ENCODE measurements at regions not wholly inside any gene's neighbourhood (a gene's known extent, or its start where the extent isn't known, plus 50 kb on each side); places are given as distances from the start of the nearest gene placed in this dataset.

DNA sequence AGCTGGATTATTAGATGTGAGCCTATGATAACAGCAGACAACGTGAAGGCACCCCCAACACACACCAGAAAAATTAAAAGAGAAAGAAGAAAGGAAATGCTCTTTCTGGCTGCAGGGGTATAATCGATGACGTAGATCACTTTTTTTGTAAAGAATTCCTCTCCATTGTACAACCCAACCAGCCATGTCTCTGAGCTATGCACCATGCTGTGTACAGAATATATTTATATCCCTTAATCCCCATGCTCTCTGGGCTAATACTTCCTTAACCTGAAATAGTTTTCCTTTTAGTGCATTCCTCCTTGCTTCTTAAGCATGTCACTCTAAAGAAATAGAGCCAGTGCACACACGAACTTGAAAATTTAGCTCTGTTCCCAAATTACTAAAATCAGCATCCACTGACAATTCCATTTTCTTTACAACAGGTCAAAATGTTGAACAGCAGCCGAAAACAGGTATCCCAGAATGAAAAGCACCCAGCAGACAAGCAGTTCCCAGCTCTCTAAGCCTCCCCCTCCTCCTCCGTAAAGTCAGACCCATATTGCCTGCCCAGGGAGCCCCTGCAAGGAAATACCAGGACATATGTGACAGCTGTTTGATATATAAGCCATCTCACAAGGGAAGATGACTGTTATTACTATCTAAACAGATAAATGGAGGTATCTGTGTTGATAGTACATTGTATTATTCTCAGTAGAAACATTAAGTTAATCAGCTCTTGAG lies 247.4 kb upstream of the RAB6C start:
- DNase-seq (ENCODE audit: low spot score) = no peak
- H3K27me3 ChIP-seq (ENCODE audit: control insufficient read depth in 4 of 4, insufficient read depth in 4 of 4, low read length in 3 of 4) = no peaks in the 10 kb centered on the region
- TF ChIP-seq RXRA (IDR thresholded peaks at IDR 0.05) (no peak), TAF1 (conservative IDR thresholded peaks at IDR 0.05) (no peak), NR2F2 (IDR thresholded peaks at IDR 0.05) (no peak), GABPA (IDR thresholded peaks at IDR 0.05 in 1 of 2, conservative IDR thresholded peaks at IDR 0.05 in 1 of 2) (no peak), EGR1 (IDR thresholded peaks at IDR 0.05; ENCODE audit: low read depth in 2 of 2) (no peak), FOXA1 (IDR thresholded peaks at IDR 0.05) (no peak), FOXA2 (IDR thresholded peaks at IDR 0.05) (no peak), HNF4G (IDR thresholded peaks at IDR 0.05) (no peak), JUND (IDR thresholded peaks at IDR 0.05) (no peak)
- TF ChIP-seq, protein P1, sequence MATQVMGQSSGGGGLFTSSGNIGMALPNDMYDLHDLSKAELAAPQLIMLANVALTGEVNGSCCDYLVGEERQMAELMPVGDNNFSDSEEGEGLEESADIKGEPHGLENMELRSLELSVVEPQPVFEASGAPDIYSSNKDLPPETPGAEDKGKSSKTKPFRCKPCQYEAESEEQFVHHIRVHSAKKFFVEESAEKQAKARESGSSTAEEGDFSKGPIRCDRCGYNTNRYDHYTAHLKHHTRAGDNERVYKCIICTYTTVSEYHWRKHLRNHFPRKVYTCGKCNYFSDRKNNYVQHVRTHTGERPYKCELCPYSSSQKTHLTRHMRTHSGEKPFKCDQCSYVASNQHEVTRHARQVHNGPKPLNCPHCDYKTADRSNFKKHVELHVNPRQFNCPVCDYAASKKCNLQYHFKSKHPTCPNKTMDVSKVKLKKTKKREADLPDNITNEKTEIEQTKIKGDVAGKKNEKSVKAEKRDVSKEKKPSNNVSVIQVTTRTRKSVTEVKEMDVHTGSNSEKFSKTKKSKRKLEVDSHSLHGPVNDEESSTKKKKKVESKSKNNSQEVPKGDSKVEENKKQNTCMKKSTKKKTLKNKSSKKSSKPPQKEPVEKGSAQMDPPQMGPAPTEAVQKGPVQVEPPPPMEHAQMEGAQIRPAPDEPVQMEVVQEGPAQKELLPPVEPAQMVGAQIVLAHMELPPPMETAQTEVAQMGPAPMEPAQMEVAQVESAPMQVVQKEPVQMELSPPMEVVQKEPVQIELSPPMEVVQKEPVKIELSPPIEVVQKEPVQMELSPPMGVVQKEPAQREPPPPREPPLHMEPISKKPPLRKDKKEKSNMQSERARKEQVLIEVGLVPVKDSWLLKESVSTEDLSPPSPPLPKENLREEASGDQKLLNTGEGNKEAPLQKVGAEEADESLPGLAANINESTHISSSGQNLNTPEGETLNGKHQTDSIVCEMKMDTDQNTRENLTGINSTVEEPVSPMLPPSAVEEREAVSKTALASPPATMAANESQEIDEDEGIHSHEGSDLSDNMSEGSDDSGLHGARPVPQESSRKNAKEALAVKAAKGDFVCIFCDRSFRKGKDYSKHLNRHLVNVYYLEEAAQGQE (IDR thresholded peaks at IDR 0.05) = no peak
- no peaks in the 10 kb centered on the region for H3K9me3 ChIP-seq (ENCODE audit: control insufficient read depth in 4 of 4, low read length in 3 of 4)
- H3K4me3 ChIP-seq (ENCODE audit: low read depth in 1 of 3, low read length in 3 of 3) = no peak overlapping the region
- WGBS = 76% methylated on average over 6 of the region's 6 CpGs
- H3K9ac ChIP-seq (ENCODE audit: low read depth in 1 of 2, low read length in 2 of 2) = no peak overlapping the region
- no peak overlapping the region for H3K27ac ChIP-seq (ENCODE audit: low read depth in 1 of 2, low read length in 2 of 2)
- H3K4me1 ChIP-seq (ENCODE audit: control insufficient read depth in 4 of 4, insufficient read depth in 4 of 4, low read length in 3 of 4) = no peaks in the 10 kb centered on the region
- no peaks in the 10 kb centered on the region for H3K36me3 ChIP-seq (ENCODE audit: control insufficient read depth in 4 of 4, insufficient read depth in 3 of 4, low read depth in 1 of 4, low read length in 3 of 4)

DNA sequence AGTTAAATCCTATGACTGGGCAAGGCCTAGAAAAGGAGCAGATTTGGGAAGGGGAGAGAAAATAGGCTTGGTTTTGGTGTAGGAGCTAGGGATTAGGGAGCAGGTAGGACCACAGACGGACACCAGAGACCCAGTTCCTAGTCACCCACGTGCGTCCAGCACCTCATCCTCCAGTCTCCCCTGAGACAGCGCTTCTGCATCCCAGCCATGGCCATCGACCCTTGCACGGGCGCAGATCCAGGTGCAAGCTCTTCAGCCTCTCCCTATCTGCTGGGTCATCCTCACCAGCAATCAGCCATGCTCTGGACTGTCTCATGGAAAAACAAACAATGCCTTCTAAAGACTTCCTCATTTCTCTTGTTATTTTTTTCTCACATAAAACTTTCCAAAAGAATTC lies 246.8 kb upstream of the RAB6C start:
- H3K9ac ChIP-seq (ENCODE audit: low read depth in 1 of 2, low read length in 2 of 2) = no peak overlapping the region
- H3K27ac ChIP-seq (ENCODE audit: low read depth in 1 of 2, low read length in 2 of 2) = no peak overlapping the region
- no peaks in the 10 kb centered on the region for H3K9me3 ChIP-seq (ENCODE audit: control insufficient read depth in 4 of 4, low read length in 3 of 4)
- no peaks in the 10 kb centered on the region for H3K4me1 ChIP-seq (ENCODE audit: control insufficient read depth in 4 of 4, insufficient read depth in 4 of 4, low read length in 3 of 4)
- H3K27me3 ChIP-seq (ENCODE audit: control insufficient read depth in 4 of 4, insufficient read depth in 4 of 4, low read length in 3 of 4) = no peaks in the 10 kb centered on the region
- no peaks in the 10 kb centered on the region for H3K36me3 ChIP-seq (ENCODE audit: control insufficient read depth in 4 of 4, insufficient read depth in 3 of 4, low read depth in 1 of 4, low read length in 3 of 4)
- no peak overlapping the region for H3K4me3 ChIP-seq (ENCODE audit: low read depth in 1 of 3, low read length in 3 of 3)
- TF ChIP-seq GABPA (IDR thresholded peaks at IDR 0.05 in 1 of 2, conservative IDR thresholded peaks at IDR 0.05 in 1 of 2) (no peak), RAD21 (IDR thresholded peaks at IDR 0.05) (no peak), SP1 (IDR thresholded peaks at IDR 0.05) (no peak), YY1 (IDR thresholded peaks at IDR 0.05) (no peak), HNF4G (IDR thresholded peaks at IDR 0.05) (no peak), EGR1 (IDR thresholded peaks at IDR 0.05; ENCODE audit: low read depth in 2 of 2) (no peak)
- TF ChIP-seq, protein P2, sequence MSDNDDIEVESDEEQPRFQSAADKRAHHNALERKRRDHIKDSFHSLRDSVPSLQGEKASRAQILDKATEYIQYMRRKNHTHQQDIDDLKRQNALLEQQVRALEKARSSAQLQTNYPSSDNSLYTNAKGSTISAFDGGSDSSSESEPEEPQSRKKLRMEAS (IDR thresholded peaks at IDR 0.05) = no peak
- TF ChIP-seq, protein P3, sequence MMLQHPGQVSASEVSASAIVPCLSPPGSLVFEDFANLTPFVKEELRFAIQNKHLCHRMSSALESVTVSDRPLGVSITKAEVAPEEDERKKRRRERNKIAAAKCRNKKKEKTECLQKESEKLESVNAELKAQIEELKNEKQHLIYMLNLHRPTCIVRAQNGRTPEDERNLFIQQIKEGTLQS (IDR thresholded peaks at IDR 0.05) = no peak
- DNase-seq (ENCODE audit: low spot score) = no peak
- 64% methylated on average over 7 of the region's 7 CpGs for WGBS

DNA sequence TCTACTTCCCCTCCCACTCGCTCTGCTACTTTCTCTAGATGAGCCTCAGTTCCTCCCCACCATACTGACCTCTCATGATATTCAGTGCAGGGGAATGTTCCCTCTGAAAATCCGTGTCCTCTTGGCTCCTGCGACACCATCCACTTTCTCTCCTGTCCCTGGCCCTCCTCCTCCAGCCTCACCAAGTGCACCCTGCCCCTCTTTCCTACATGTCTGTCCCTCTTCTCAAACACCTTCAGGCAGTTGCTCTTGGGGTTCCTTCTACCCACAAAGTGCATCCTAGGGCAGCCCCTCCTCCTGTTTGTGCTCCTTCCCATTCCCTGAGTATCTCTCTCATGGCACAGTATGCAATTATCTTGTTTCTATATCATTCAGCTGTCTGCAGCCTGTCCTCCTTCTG lies 246.4 kb upstream of the RAB6C start:
- H3K9ac ChIP-seq (ENCODE audit: low read depth in 1 of 2, low read length in 2 of 2) = no peak overlapping the region
- no peaks in the 10 kb centered on the region for H3K27me3 ChIP-seq (ENCODE audit: control insufficient read depth in 4 of 4, insufficient read depth in 4 of 4, low read length in 3 of 4)
- H3K9me3 ChIP-seq (ENCODE audit: control insufficient read depth in 4 of 4, low read length in 3 of 4) = no peaks in the 10 kb centered on the region
- no peak overlapping the region for H3K4me3 ChIP-seq (ENCODE audit: low read depth in 1 of 3, low read length in 3 of 3)
- H3K36me3 ChIP-seq (ENCODE audit: control insufficient read depth in 4 of 4, insufficient read depth in 3 of 4, low read depth in 1 of 4, low read length in 3 of 4) = no peaks in the 10 kb centered on the region
- no peaks in the 10 kb centered on the region for H3K4me1 ChIP-seq (ENCODE audit: control insufficient read depth in 4 of 4, insufficient read depth in 4 of 4, low read length in 3 of 4)
- no peak overlapping the region for H3K27ac ChIP-seq (ENCODE audit: low read depth in 1 of 2, low read length in 2 of 2)
- WGBS = 62% methylated on average over 3 of the region's 3 CpGs
- DNase-seq (ENCODE audit: low spot score) = no peak
- TF ChIP-seq, protein P3 (IDR thresholded peaks at IDR 0.05) = no peak
- TF ChIP-seq, protein P4, sequence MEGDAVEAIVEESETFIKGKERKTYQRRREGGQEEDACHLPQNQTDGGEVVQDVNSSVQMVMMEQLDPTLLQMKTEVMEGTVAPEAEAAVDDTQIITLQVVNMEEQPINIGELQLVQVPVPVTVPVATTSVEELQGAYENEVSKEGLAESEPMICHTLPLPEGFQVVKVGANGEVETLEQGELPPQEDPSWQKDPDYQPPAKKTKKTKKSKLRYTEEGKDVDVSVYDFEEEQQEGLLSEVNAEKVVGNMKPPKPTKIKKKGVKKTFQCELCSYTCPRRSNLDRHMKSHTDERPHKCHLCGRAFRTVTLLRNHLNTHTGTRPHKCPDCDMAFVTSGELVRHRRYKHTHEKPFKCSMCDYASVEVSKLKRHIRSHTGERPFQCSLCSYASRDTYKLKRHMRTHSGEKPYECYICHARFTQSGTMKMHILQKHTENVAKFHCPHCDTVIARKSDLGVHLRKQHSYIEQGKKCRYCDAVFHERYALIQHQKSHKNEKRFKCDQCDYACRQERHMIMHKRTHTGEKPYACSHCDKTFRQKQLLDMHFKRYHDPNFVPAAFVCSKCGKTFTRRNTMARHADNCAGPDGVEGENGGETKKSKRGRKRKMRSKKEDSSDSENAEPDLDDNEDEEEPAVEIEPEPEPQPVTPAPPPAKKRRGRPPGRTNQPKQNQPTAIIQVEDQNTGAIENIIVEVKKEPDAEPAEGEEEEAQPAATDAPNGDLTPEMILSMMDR (IDR thresholded peaks at IDR 0.05; ENCODE audit: low read depth, low read length, missing input control) = no peak
- TF ChIP-seq TAF1 (conservative IDR thresholded peaks at IDR 0.05) (no peak), NR2F2 (IDR thresholded peaks at IDR 0.05) (no peak), SP1 (IDR thresholded peaks at IDR 0.05) (no peak), HNF4G (IDR thresholded peaks at IDR 0.05) (no peak)
- TF ChIP-seq, protein P2 (IDR thresholded peaks at IDR 0.05) = no peak
- TF ChIP-seq, protein P1 (IDR thresholded peaks at IDR 0.05) = no peak

All from liver (tissue), 8 donors.